HS-27A (cell line): ENCODE measurements at regions not wholly inside any gene's neighbourhood (a gene's known extent, or its start where the extent isn't known, plus 50 kb on each side); places are given as distances from the start of the nearest gene placed in this dataset.
"Not testable (repeated sequence)": the region's sequence is repeated elsewhere in the genome, so short reads cannot be mapped to it uniquely, and the experiment has no call there.

ENCODE experiments used
- DNase-seq: peaks from one replicate; pipeline ENCODE4 v3.0.0-alpha.2; 2012; ENCODE audit warnings: low read depth, missing footprints

- no peak for DNase-seq
These were observed 183.8 kb upstream of the PDE4D start for GRCh38 chr5:60077292-60077691.

- DNase-seq: no peak
These were observed 183.2 kb upstream of the PDE4D start for GRCh38 chr5:60076746-60077145.

- no peak for DNase-seq
These were observed 173.0 kb upstream of the PDE4D start for GRCh38 chr5:60066502-60066901.

GRCh38 chr5:60060389-60060788 lies 166.9 kb upstream of the PDE4D start:
- DNase-seq: no peak

GRCh38 chr5:60056191-60056590 lies 162.7 kb upstream of the PDE4D start:
- DNase-seq: no peak

GRCh38 chr5:60055168-60055567 lies 161.6 kb upstream of the PDE4D start:
- DNase-seq: no peak

GRCh38 chr5:60041996-60042664 lies 148.6 kb upstream of the PDE4D start:
- DNase-seq: not testable (repeated sequence)

- not testable (repeated sequence) for DNase-seq
These were observed 148.0 kb upstream of the PDE4D start for GRCh38 chr5:60041508-60041907.

- DNase-seq: no peak
These were observed 142.8 kb upstream of the PDE4D start for GRCh38 chr5:60036192-60036938.

GRCh38 chr5:60026161-60026560 lies 132.6 kb upstream of the PDE4D start:
- DNase-seq: no peak

GRCh38 chr5:60024104-60024503 lies 130.6 kb upstream of the PDE4D start:
- no peak for DNase-seq

- DNase-seq: peak; percentile 47
These were observed 129.7 kb upstream of the PDE4D start for GRCh38 chr5:60023255-60023654.

- DNase-seq: no peak
These were observed 126.9 kb upstream of the PDE4D start for GRCh38 chr5:60020457-60020856.

- DNase-seq: not testable (repeated sequence)
These were observed 125.4 kb upstream of the PDE4D start for GRCh38 chr5:60018960-60019359.

- no peak for DNase-seq
These were observed 124.6 kb upstream of the PDE4D start for GRCh38 chr5:60018091-60018490.

GRCh38 chr5:60014331-60014730 lies 120.8 kb upstream of the PDE4D start:
- no peak for DNase-seq

- no peak for DNase-seq
These were observed 117.3 kb upstream of the PDE4D start for GRCh38 chr5:60010853-60011252.

- no peak for DNase-seq
These were observed 116.8 kb upstream of the PDE4D start for GRCh38 chr5:60010328-60010727.

- no peak for DNase-seq
These were observed 114.2 kb upstream of the PDE4D start for GRCh38 chr5:60007729-60008128.

- DNase-seq: no peak
These were observed 105.5 kb upstream of the PDE4D start for GRCh38 chr5:59999056-59999455.

GRCh38 chr5:59992206-59992605 lies 98.7 kb upstream of the PDE4D start:
- no peak for DNase-seq

GRCh38 chr5:59988396-59988795 lies 94.9 kb upstream of the PDE4D start:
- DNase-seq: no peak

- no peak for DNase-seq
These were observed 82.8 kb upstream of the PDE4D start for GRCh38 chr5:59976342-59976741.

GRCh38 chr5:59972043-59972442 lies 78.5 kb upstream of the PDE4D start:
- no peak for DNase-seq
